Naive thymus-derived CD4-positive, alpha-beta T cell (primary cell): ENCODE measurements at regions not wholly inside any gene's neighbourhood (a gene's known extent, or its start where the extent isn't known, plus 50 kb on each side); places are given as distances from the start of the nearest gene placed in this dataset.

Experiments used
- ATAC-seq: fragments of 150-1000 bp; cut with Tn5 transposase; 2 replicates; pipeline ENCODE4 v1.10.0; 2021; ENCODE audit warnings: mild to moderate bottlenecking, moderate library complexity
- CTCF ChIA-PET: fragments of 350-600 bp; sonication (Branson Sonifier 250); formaldehyde crosslinking; loops from one replicate; lab custom pipeline; 2021; ENCODE audit warnings: antibody characterized with exemption; lab: Charles Lee
- POLR2A ChIA-PET: fragments of 350-600 bp; sonication (Branson Sonifier 250); formaldehyde crosslinking; loops from one replicate; lab custom pipeline; 2021; ENCODE audit warnings: antibody characterized with exemption, inconsistent platforms; lab: Charles Lee
- DNase-seq, 9 donors: peaks; one replicate each; pipeline versions ENCODE4 v3.0.0 to v3.0.0-alpha.2; 2020 to 2022; ENCODE audit warnings: mixed read lengths in 1 of 9
- H3K27ac ChIP-seq: one replicate; pipeline ENCODE4 v1.7.0; 2013; ENCODE audit warnings: mild to moderate bottlenecking, low read depth, low read length, moderate library complexity
- H3K27me3 ChIP-seq, 2 donors: one replicate each; pipeline ENCODE4 v1.7.0; 2013; ENCODE audit warnings: low read length in 2 of 2, mild to moderate bottlenecking in 2 of 2, moderate library complexity in 2 of 2; ENCODE audit not compliant: control insufficient read depth in 2 of 2, insufficient read depth in 2 of 2
- H3K36me3 ChIP-seq, 3 experiments: 1 replicate in 2 of 3; 2 replicates in 1 of 3; pipeline ENCODE4 v1.7.0; 2013; ENCODE audit warnings: low read length in 3 of 3, mild to moderate bottlenecking in 3 of 3, moderate library complexity in 1 of 3; ENCODE audit not compliant: insufficient read depth in 3 of 3, control insufficient read depth in 2 of 3
- H3K4me1 ChIP-seq, 2 donors: one replicate each; pipeline ENCODE4 v1.7.0; 2013; ENCODE audit warnings: low read length in 2 of 2, mild to moderate bottlenecking in 2 of 2, moderate library complexity in 1 of 2; ENCODE audit not compliant: control insufficient read depth in 2 of 2, insufficient read depth in 2 of 2
- H3K4me3 ChIP-seq: 2 replicates; pipeline ENCODE4 v1.7.0; 2013; ENCODE audit warnings: mild to moderate bottlenecking, low read length
- H3K9me3 ChIP-seq, 3 experiments: 1 replicate in 2 of 3; 2 replicates in 1 of 3; pipeline ENCODE4 v1.7.0; 2013; ENCODE audit warnings: low read length in 3 of 3; ENCODE audit not compliant: control insufficient read depth in 2 of 3
- H3K27ac Mint-ChIP-seq, 9 donors: one replicate each; pipeline ENCODE4 v1.8.0; 2020 to 2022; ENCODE audit warnings: mixed read lengths in 9 of 9, mild to moderate bottlenecking in 8 of 9, moderate library complexity in 5 of 9, inconsistent platforms in 2 of 9
- H3K27me3 Mint-ChIP-seq, 5 donors: one replicate each; pipeline ENCODE4 v1.8.0; 2021 to 2022; ENCODE audit warnings: mixed read lengths in 5 of 5, mild to moderate bottlenecking in 1 of 5
- H3K36me3 Mint-ChIP-seq, 5 donors: one replicate each; pipeline ENCODE4 v1.8.0; 2020 to 2022; ENCODE audit warnings: mixed read lengths in 5 of 5, mild to moderate bottlenecking in 3 of 5, inconsistent platforms in 1 of 5
- H3K4me1 Mint-ChIP-seq, 7 donors: one replicate each; pipeline ENCODE4 v1.8.0; 2020 to 2022; ENCODE audit warnings: mixed read lengths in 7 of 7, mild to moderate bottlenecking in 3 of 7, inconsistent platforms in 1 of 7
- H3K4me3 Mint-ChIP-seq, 10 donors: one replicate each; pipeline ENCODE4 v1.8.0; 2020 to 2022; ENCODE audit warnings: mild to moderate bottlenecking in 10 of 10, mixed read lengths in 10 of 10, moderate library complexity in 6 of 10, inconsistent platforms in 2 of 10
- H3K9me3 Mint-ChIP-seq, 11 donors: one replicate each; pipeline ENCODE4 v1.8.0; 2020 to 2022; ENCODE audit warnings: mixed read lengths in 11 of 11, mild to moderate bottlenecking in 4 of 11, inconsistent platforms in 1 of 11, moderate library complexity in 1 of 11
- intact Hi-C, 2 donors: fragments of 100-400 bp; cut with micrococcal nuclease; formaldehyde crosslinking; loops; one replicate each; pipeline ENCODE4 v1.15.1; 2023

- Histone ChIP-seq H3K27me3 (no peaks in the 10 kb centered on the region), H3K27ac (no peak overlapping the region), H3K36me3 (no peaks in the 10 kb centered on the region), H3K4me3 (no peak overlapping the region), H3K9me3 (no peaks in the 10 kb centered on the region), H3K4me1 (no peaks in the 10 kb centered on the region)
- intact Hi-C loops = no loop called here
- POLR2A ChIA-PET = no interaction called here
- no peaks in the 10 kb centered on the region for H3K36me3 Mint-ChIP-seq
- no peak for DNase-seq
- H3K4me3 Mint-ChIP-seq = no peak overlapping the region
- ATAC-seq = no peak
- peaks cover 0 to 14% (median 7%) of the 10 kb centered on the region in 5 donors for H3K27me3 Mint-ChIP-seq
- H3K4me1 Mint-ChIP-seq = peaks cover 0 to 11% (median 3%) of the 10 kb centered on the region in 7 donors
- peaks cover 0 to 22% (median 5%) of the 10 kb centered on the region in 11 donors for H3K9me3 Mint-ChIP-seq
- CTCF ChIA-PET = no interaction called here
- H3K27ac Mint-ChIP-seq = no peak overlapping the region
These were observed 583.3 kb downstream of the HS3ST4 start for GRCh38 chr16:26275021-26275590.

GRCh38 chr16:26276289-26276688 lies 584.5 kb downstream of the HS3ST4 start:
- peaks cover 0 to 16% (median 11%) of the 10 kb centered on the region in 5 donors for H3K27me3 Mint-ChIP-seq
- no peak overlapping the region for H3K27ac ChIP-seq
- H3K9me3 Mint-ChIP-seq = peaks cover 0 to 22% (median 5%) of the 10 kb centered on the region in 11 donors
- ChIA-PET CTCF (no interaction called here), POLR2A (no interaction called here)
- peaks cover 0 to under 1% (median 0%) of the 10 kb centered on the region in 7 donors for H3K4me1 Mint-ChIP-seq
- no peak for DNase-seq
- no peaks in the 10 kb centered on the region for H3K36me3 Mint-ChIP-seq
- ATAC-seq = no peak
- no peaks in the 10 kb centered on the region for H3K36me3 ChIP-seq
- no peaks in the 10 kb centered on the region for H3K4me1 ChIP-seq
- H3K4me3 Mint-ChIP-seq = no peak overlapping the region
- H3K4me3 ChIP-seq = no peak overlapping the region
- H3K27me3 ChIP-seq = no peaks in the 10 kb centered on the region
- intact Hi-C loops = no loop called here
- H3K9me3 ChIP-seq = no peaks in the 10 kb centered on the region
- H3K27ac Mint-ChIP-seq = no peak overlapping the region

- Histone ChIP-seq H3K27ac (no peak overlapping the region), H3K27me3 (no peaks in the 10 kb centered on the region), H3K36me3 (no peaks in the 10 kb centered on the region), H3K4me3 (no peak overlapping the region), H3K4me1 (no peaks in the 10 kb centered on the region), H3K9me3 (no peaks in the 10 kb centered on the region)
- Mint-ChIP-seq H3K27me3 (peaks cover 0 to 16% (median 5%) of the 10 kb centered on the region in 5 donors), H3K9me3 (peaks cover 0 to 22% (median 3%) of the 10 kb centered on the region in 11 donors), H3K36me3 (no peaks in the 10 kb centered on the region), H3K4me3 (no peak overlapping the region), H3K4me1 (no peaks in the 10 kb centered on the region), H3K27ac (no peak overlapping the region)
- ChIA-PET POLR2A (no interaction called here), CTCF (no interaction called here)
- DNase-seq (no peak), ATAC-seq (no peak)
- intact Hi-C loops = no loop called here
These were observed 589.8 kb downstream of the HS3ST4 start for GRCh38 chr16:26281381-26282110.

GRCh38 chr16:26295625-26296304 lies 604.0 kb downstream of the HS3ST4 start:
- Mint-ChIP-seq H3K9me3 (peaks cover 0 to 7% (median 2%) of the 10 kb centered on the region in 11 donors), H3K36me3 (no peaks in the 10 kb centered on the region), H3K27me3 (peaks cover 0 to 20% (median 13%) of the 10 kb centered on the region in 5 donors), H3K4me1 (no peaks in the 10 kb centered on the region), H3K4me3 (no peak overlapping the region), H3K27ac (no peak overlapping the region)
- ChIA-PET CTCF (no interaction called here), POLR2A (no interaction called here)
- ATAC-seq (no peak), DNase-seq (no peak)
- Histone ChIP-seq H3K36me3 (no peaks in the 10 kb centered on the region), H3K27ac (no peak overlapping the region), H3K27me3 (no peaks in the 10 kb centered on the region), H3K9me3 (peaks cover 0 to 4% (median 0%) of the 10 kb centered on the region in 3 experiments), H3K4me1 (no peaks in the 10 kb centered on the region), H3K4me3 (no peak overlapping the region)
- intact Hi-C loops = no loop called here

GRCh38 chr16:26301516-26301915 lies 609.8 kb downstream of the HS3ST4 start:
- no peak overlapping the region for H3K4me3 ChIP-seq
- no peaks in the 10 kb centered on the region for H3K4me1 ChIP-seq
- ChIA-PET CTCF (no interaction called here), POLR2A (no interaction called here)
- H3K9me3 ChIP-seq = peaks cover 0 to 4% (median 0%) of the 10 kb centered on the region in 3 experiments
- intact Hi-C loops = no loop called here
- DNase-seq (no peak), ATAC-seq (no peak)
- Mint-ChIP-seq H3K36me3 (no peaks in the 10 kb centered on the region), H3K4me3 (no peak overlapping the region), H3K9me3 (peaks cover 0 to 4% (median 2%) of the 10 kb centered on the region in 11 donors), H3K27me3 (peaks cover 7 to 26% (median 14%) of the 10 kb centered on the region in 5 donors), H3K27ac (no peak overlapping the region), H3K4me1 (no peaks in the 10 kb centered on the region)
- H3K27me3 ChIP-seq = no peaks in the 10 kb centered on the region
- H3K36me3 ChIP-seq = no peaks in the 10 kb centered on the region
- H3K27ac ChIP-seq = no peak overlapping the region

GRCh38 chr16:26316683-26317464 lies 625.1 kb downstream of the HS3ST4 start:
- Histone ChIP-seq H3K36me3 (no peaks in the 10 kb centered on the region), H3K27me3 (no peaks in the 10 kb centered on the region), H3K27ac (no peak overlapping the region), H3K4me1 (no peaks in the 10 kb centered on the region), H3K4me3 (no peak overlapping the region), H3K9me3 (no peaks in the 10 kb centered on the region)
- Mint-ChIP-seq H3K4me3 (no peak overlapping the region), H3K4me1 (no peaks in the 10 kb centered on the region), H3K9me3 (peaks cover 0 to 10% (median 0%) of the 10 kb centered on the region in 11 donors), H3K36me3 (peaks cover 0 to 3% (median 0%) of the 10 kb centered on the region in 5 donors), H3K27me3 (peaks cover 0 to 21% (median 9%) of the 10 kb centered on the region in 5 donors), H3K27ac (no peak overlapping the region)
- intact Hi-C loops = no loop called here
- DNase-seq (no peak), ATAC-seq (no peak)
- POLR2A ChIA-PET = no interaction called here
- CTCF ChIA-PET = no interaction called here
